ENCODE measurements at regions not wholly inside any gene's neighbourhood (a gene's known extent, or its start where the extent isn't known, plus 50 kb on each side); places are given as distances from the start of the nearest gene placed in this dataset.

GRCh38 chr4:110824344-110824743 is 201.5 kb upstream of the PITX2 start:
- Histone ChIP-seq H3K4me2 (ENCODE audit: control insufficient read depth, extremely low read depth, insufficient read depth, low read depth, low read length) (no peak overlapping the region), H3K9me3 (ENCODE audit: control insufficient read depth, low read depth, low read length) (no peaks in the 10 kb centered on the region), H3K79me2 (ENCODE audit: control insufficient read depth, insufficient read depth, low read length) (no peaks in the 10 kb centered on the region), H4K20me1 (ENCODE audit: control insufficient read depth, extremely low read depth, insufficient read depth, low read length) (no peaks in the 10 kb centered on the region), H3K4me3 (ENCODE audit: control insufficient read depth in 2 of 3, extremely low read depth in 1 of 3, insufficient read depth in 2 of 3, low read depth in 1 of 3, low read length in 3 of 3) (no peak overlapping the region), H3K27ac (ENCODE audit: control insufficient read depth, insufficient read depth, low read length) (no peak overlapping the region), H3K4me1 (ENCODE audit: control insufficient read depth, extremely low read depth, insufficient read depth, low read length) (no peaks in the 10 kb centered on the region), H3K9ac (ENCODE audit: control insufficient read depth, extremely low read depth, insufficient read depth, low read length) (no peak overlapping the region), H3K27me3 (ENCODE audit: control insufficient read depth, extremely low read depth, insufficient read depth, low read length) (no peaks in the 10 kb centered on the region), H3K36me3 (ENCODE audit: control insufficient read depth in 2 of 2, extremely low read depth in 1 of 2, insufficient read depth in 2 of 2, low read length in 2 of 2) (no peaks in the 10 kb centered on the region), H3K9me1 (ENCODE audit: control insufficient read depth, extremely low read depth, insufficient read depth, low read length) (no peaks in the 10 kb centered on the region), H2AFZ (ENCODE audit: control insufficient read depth, low read length) (no peak overlapping the region)
- no peak for TF ChIP-seq CTCF (optimal IDR thresholded peaks at IDR 0.05 in 1 of 3, IDR thresholded peaks at IDR 0.05 in 1 of 3, conservative IDR thresholded peaks at IDR 0.05 in 1 of 3; ENCODE audit: extremely low read depth in 1 of 3, insufficient read depth in 2 of 3, low read length in 3 of 3)
- no peak for TF ChIP-seq EZH2 (IDR thresholded peaks at IDR 0.05; ENCODE audit: low read length)
- DNase-seq (ENCODE audit: low read depth, low spot score): no peak
- dilution Hi-C loops (cut with MboI; ENCODE audit: extremely low pct_ligation_motif_present, low sequenced_read_pairs): no loop called here
- FAIRE-seq: no peak

- no peak for TF ChIP-seq CTCF (optimal IDR thresholded peaks at IDR 0.05 in 1 of 3, IDR thresholded peaks at IDR 0.05 in 1 of 3, conservative IDR thresholded peaks at IDR 0.05 in 1 of 3; ENCODE audit: extremely low read depth in 1 of 3, insufficient read depth in 2 of 3, low read length in 3 of 3)
- TF ChIP-seq EZH2 (IDR thresholded peaks at IDR 0.05; ENCODE audit: low read length): no peak
- Histone ChIP-seq H3K27ac (ENCODE audit: control insufficient read depth, insufficient read depth, low read length) (no peak overlapping the region), H3K9me3 (ENCODE audit: control insufficient read depth, low read depth, low read length) (no peaks in the 10 kb centered on the region), H3K27me3 (ENCODE audit: control insufficient read depth, extremely low read depth, insufficient read depth, low read length) (no peaks in the 10 kb centered on the region), H3K4me2 (ENCODE audit: control insufficient read depth, extremely low read depth, insufficient read depth, low read depth, low read length) (no peak overlapping the region), H3K79me2 (ENCODE audit: control insufficient read depth, insufficient read depth, low read length) (no peaks in the 10 kb centered on the region), H4K20me1 (ENCODE audit: control insufficient read depth, extremely low read depth, insufficient read depth, low read length) (no peaks in the 10 kb centered on the region), H2AFZ (ENCODE audit: control insufficient read depth, low read length) (no peak overlapping the region), H3K4me1 (ENCODE audit: control insufficient read depth, extremely low read depth, insufficient read depth, low read length) (no peaks in the 10 kb centered on the region), H3K36me3 (ENCODE audit: control insufficient read depth in 2 of 2, extremely low read depth in 1 of 2, insufficient read depth in 2 of 2, low read length in 2 of 2) (no peaks in the 10 kb centered on the region), H3K9ac (ENCODE audit: control insufficient read depth, extremely low read depth, insufficient read depth, low read length) (no peak overlapping the region), H3K4me3 (ENCODE audit: control insufficient read depth in 2 of 3, extremely low read depth in 1 of 3, insufficient read depth in 2 of 3, low read depth in 1 of 3, low read length in 3 of 3) (no peak overlapping the region), H3K9me1 (ENCODE audit: control insufficient read depth, extremely low read depth, insufficient read depth, low read length) (no peaks in the 10 kb centered on the region)
- FAIRE-seq (no peak), DNase-seq (ENCODE audit: low read depth, low spot score) (no peak)
- dilution Hi-C loops (cut with MboI; ENCODE audit: extremely low pct_ligation_motif_present, low sequenced_read_pairs): no loop called here
Observed at GRCh38 chr4:110826656-110827055, 203.8 kb upstream of the PITX2 start.

All from keratinocyte (primary cell).